ENCODE measurements at regions not wholly inside any gene's neighbourhood (a gene's known extent, or its start where the extent isn't known, plus 50 kb on each side); places are given as distances from the start of the nearest gene placed in this dataset.

- TF ChIP-seq POLR2AphosphoS5 (IDR thresholded peaks at IDR 0.05; ENCODE audit: borderline replicate concordance, low read depth, low read length), result no peak
- TF ChIP-seq EZH2 (IDR thresholded peaks at IDR 0.05), result no peak
- no peak for TF ChIP-seq FOXP2 (optimal IDR thresholded peaks at IDR 0.05; ENCODE audit: control extremely low read depth, extremely low read length, insufficient read depth)
These were observed 571.5 kb upstream of the ARID1B start for GRCh38 chr6:156205678-156206077.

Measured in SK-N-MC (cell line).